ENCODE measurements at regions not wholly inside any gene's neighbourhood (a gene's known extent, or its start where the extent isn't known, plus 50 kb on each side); places are given as distances from the start of the nearest gene placed in this dataset.

GRCh38 chr4:79046016-79046592, 106.9 kb upstream of the PAQR3 start:
- TF ChIP-seq POLR2A (IDR thresholded peaks at IDR 0.05; ENCODE audit: low read length), result no peak
- TF ChIP-seq GATA1 (IDR thresholded peaks at IDR 0.05; ENCODE audit: low read depth, low read length), result no peak
